Naive thymus-derived CD8-positive, alpha-beta T cell (primary cell): ENCODE measurements at regions not wholly inside any gene's neighbourhood (a gene's known extent, or its start where the extent isn't known, plus 50 kb on each side); places are given as distances from the start of the nearest gene placed in this dataset.

Experiments used
- ATAC-seq, 2 donors: fragments of 150-1000 bp; cut with Tn5 transposase in 1 of 2; sonication (Bioruptor Pico), chemical (Tn5 transposase) in 1 of 2; 1 replicate in 1 of 2; 2 replicates in 1 of 2; pipeline ENCODE4 v1.10.0; 2021; ENCODE audit warnings: mild to moderate bottlenecking in 2 of 2, moderate library complexity in 2 of 2
- POLR2A ChIA-PET: fragments of 350-600 bp; sonication (Branson Sonifier 250); formaldehyde crosslinking; loops from one replicate; lab custom pipeline; 2021; ENCODE audit warnings: antibody characterized with exemption; lab: Charles Lee
- DNase-seq, 10 donors: peaks; one replicate each; pipeline versions ENCODE4 v3.0.0 to v3.0.0-alpha.2; 2020 to 2022
- H3K27ac Mint-ChIP-seq, 10 donors: one replicate each; pipeline ENCODE4 v1.8.0; 2020 to 2022; ENCODE audit warnings: mild to moderate bottlenecking in 10 of 10, mixed read lengths in 10 of 10, moderate library complexity in 4 of 10, inconsistent platforms in 1 of 10
- H3K27me3 Mint-ChIP-seq, 5 donors: one replicate each; pipeline ENCODE4 v1.8.0; 2021 to 2022; ENCODE audit warnings: mixed read lengths in 5 of 5
- H3K36me3 Mint-ChIP-seq, 3 donors: one replicate each; pipeline ENCODE4 v1.8.0; 2020 to 2022; ENCODE audit warnings: mixed read lengths in 3 of 3, mild to moderate bottlenecking in 2 of 3, inconsistent platforms in 1 of 3
- H3K4me1 Mint-ChIP-seq, 4 donors: one replicate each; pipeline ENCODE4 v1.8.0; 2021 to 2022; ENCODE audit warnings: mixed read lengths in 4 of 4
- H3K4me3 Mint-ChIP-seq, 10 donors: one replicate each; pipeline ENCODE4 v1.8.0; 2020 to 2022; ENCODE audit warnings: mild to moderate bottlenecking in 10 of 10, mixed read lengths in 10 of 10, moderate library complexity in 6 of 10, inconsistent platforms in 1 of 10
- H3K9me3 Mint-ChIP-seq, 9 donors: one replicate each; pipeline ENCODE4 v1.8.0; 2020 to 2022; ENCODE audit warnings: mixed read lengths in 9 of 9, mild to moderate bottlenecking in 3 of 9, inconsistent platforms in 1 of 9, moderate library complexity in 1 of 9

DNA sequence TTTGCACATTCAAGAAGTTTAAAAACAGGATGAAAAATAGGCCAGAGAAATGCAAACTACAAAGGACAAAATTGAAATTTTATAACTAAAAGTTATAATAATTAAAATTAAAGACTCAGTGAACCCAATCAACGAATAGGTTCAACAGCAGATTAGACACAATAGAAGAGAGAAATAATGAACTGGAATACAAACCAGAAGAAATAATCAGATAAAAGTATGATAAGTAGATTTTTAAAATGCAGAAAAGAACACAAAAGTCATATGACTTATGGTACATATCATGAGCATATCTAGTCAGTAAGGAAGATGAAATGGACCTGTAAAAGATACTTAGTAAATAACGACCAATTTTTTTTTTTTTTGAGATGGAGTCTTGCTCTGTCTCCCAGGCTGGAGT, 108.1 kb upstream of the COG2 start:
- ATAC-seq: no peak
- Mint-ChIP-seq H3K27me3 (peaks cover 12 to 38% (median 26%) of the 10 kb centered on the region in 5 donors), H3K4me3 (no peak overlapping the region), H3K36me3 (peaks cover 0 to 13% (median 0%) of the 10 kb centered on the region in 3 donors), H3K27ac (no peak overlapping the region), H3K9me3 (peaks cover 0 to 29% (median 16%) of the 10 kb centered on the region in 9 donors), H3K4me1 (no peaks in the 10 kb centered on the region)
- DNase-seq: no peak
- POLR2A ChIA-PET: no interaction called here

DNA sequence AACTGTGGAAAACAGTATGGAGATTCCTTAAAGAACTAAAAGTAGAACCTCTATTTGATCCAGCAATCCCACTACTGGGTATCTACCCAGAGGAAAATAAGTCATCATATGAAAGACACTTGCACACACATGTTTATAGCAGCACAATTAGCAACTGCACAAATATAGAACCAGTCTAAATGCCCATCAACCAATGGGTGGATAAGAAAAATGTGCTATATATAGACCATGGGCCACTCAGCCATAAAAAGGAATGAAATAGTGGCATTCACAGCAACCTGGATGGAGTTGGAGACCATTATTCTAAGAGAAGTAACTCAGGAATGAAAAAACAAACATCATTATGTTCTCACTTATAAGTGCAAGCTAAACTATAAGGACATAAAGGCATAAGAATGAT, 105.0 kb upstream of the PGBD5 start:
- H3K36me3 Mint-ChIP-seq: peaks cover 0 to 25% (median 2%) of the 10 kb centered on the region in 3 donors

DNA sequence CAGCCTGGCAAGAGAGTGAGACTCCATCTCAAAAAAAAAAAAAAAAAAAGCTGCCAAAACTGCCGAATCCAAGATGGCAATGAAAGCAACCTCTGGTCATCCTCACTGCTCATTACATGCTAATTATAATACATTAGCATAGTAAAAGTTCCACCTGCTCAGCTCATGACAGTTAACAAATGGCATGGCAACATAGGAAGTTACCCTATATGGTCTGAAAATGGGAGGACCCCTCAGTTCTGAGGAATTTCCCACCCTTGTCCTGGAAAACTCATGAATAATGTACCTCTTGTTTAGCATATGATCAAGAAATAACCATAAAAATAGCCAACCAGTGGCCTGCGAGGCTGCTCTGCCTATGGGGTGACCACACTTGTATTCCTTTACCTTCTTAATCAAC, 93.1 kb upstream of the PGBD5 start:
- H3K4me1 Mint-ChIP-seq: no peaks in the 10 kb centered on the region
- H3K9me3 Mint-ChIP-seq: peaks cover 0 to 5% (median 0%) of the 10 kb centered on the region in 9 donors
- H3K27me3 Mint-ChIP-seq: peaks cover 18 to 36% (median 22%) of the 10 kb centered on the region in 5 donors
- ATAC-seq: no peak
- no peak overlapping the region for H3K4me3 Mint-ChIP-seq
- H3K27ac Mint-ChIP-seq: no peak overlapping the region
- DNase-seq: no peak
- no peaks in the 10 kb centered on the region for H3K36me3 Mint-ChIP-seq
- POLR2A ChIA-PET: no interaction called here

More for the DNA sequence above, 105.0 kb upstream of the PGBD5 start:
- H3K27me3 Mint-ChIP-seq: peaks cover 18 to 29% (median 23%) of the 10 kb centered on the region in 5 donors
- H3K27ac Mint-ChIP-seq: no peak overlapping the region
- no peak overlapping the region for H3K4me3 Mint-ChIP-seq
- POLR2A ChIA-PET: no interaction called here
- ATAC-seq (no peak), DNase-seq (no peak)
- H3K4me1 Mint-ChIP-seq: no peaks in the 10 kb centered on the region
- H3K9me3 Mint-ChIP-seq: peaks cover 0 to 31% (median 17%) of the 10 kb centered on the region in 9 donors

DNA sequence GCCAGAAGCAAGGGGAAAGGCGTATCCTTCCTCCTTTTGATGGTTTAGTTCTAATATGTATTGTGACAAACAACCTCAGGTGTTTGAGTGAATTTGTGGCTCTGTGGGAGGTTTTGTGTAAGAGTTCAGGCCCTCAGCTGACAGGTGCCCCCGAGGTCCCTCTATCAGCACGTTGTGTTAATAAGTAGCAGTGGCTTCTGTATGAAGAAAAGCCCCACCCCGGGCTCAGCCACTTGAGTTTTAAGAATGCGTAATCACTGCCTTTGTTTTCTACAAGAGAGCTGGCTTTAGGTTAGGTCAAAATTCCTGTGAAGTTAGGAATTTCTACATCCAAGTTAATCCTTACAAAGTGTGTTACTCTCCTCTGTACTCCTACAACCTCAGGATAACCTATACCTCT, 92.4 kb upstream of the PGBD5 start:
- H3K4me1 Mint-ChIP-seq: no peaks in the 10 kb centered on the region
- H3K9me3 Mint-ChIP-seq: peaks cover 0 to 2% (median 0%) of the 10 kb centered on the region in 9 donors
- no peak overlapping the region for H3K4me3 Mint-ChIP-seq
- ATAC-seq (no peak), DNase-seq (no peak)
- no peaks in the 10 kb centered on the region for H3K36me3 Mint-ChIP-seq
- H3K27ac Mint-ChIP-seq: no peak overlapping the region
- H3K27me3 Mint-ChIP-seq: peaks cover 12 to 36% (median 21%) of the 10 kb centered on the region in 5 donors
- POLR2A ChIA-PET: no interaction called here

DNA sequence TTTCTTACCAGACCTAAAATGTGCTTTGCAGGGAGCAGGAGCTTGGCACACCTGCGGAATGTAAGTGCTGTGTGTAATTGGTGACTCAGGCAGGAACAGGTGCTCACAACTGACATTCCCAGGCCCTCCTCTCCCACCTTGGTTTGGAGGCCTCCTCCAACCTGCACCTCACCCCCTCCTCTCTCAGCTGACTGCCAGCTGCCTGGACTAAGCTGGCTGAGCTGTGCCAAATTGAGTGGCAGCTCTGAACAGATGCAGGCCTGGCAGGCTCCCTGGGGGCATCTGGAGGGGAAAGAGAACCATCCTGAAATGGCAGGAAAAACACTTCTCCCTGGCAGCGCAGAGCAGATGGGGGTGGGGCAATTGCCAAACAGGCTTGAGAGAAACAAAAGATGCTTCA, 91.7 kb upstream of the PGBD5 start:
- Mint-ChIP-seq H3K4me3 (no peak overlapping the region), H3K36me3 (no peaks in the 10 kb centered on the region)
- no peak for DNase-seq

DNA sequence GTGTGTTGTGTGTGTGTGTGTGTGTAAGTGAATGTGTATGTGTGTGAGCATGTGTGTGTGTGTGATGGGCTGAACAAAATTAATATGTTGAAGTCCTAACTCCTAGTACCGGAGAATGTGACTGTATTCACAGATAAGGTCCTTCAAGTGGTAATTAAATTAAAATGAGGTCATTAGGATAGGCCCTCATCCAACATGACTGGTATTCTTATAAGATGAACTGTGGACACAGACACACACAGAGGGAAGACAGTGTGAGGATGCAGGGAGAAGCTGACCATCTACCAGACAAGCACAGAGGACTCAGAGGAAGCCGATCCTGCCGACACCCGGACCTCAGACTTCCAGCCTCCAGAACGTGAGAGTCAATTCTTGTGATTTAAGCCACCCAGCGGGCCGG, 91.2 kb upstream of the PGBD5 start:
- Mint-ChIP-seq H3K27me3 (peaks cover 20 to 45% (median 23%) of the 10 kb centered on the region in 5 donors), H3K9me3 (peaks cover 0 to 2% (median 0%) of the 10 kb centered on the region in 9 donors), H3K36me3 (no peaks in the 10 kb centered on the region), H3K27ac (peak overlapping the region in 1 of 10 donors; percentile 20), H3K4me3 (no peak overlapping the region), H3K4me1 (no peaks in the 10 kb centered on the region)
- ATAC-seq (no peak), DNase-seq (no peak)
- POLR2A ChIA-PET: no interaction called here

More for the DNA sequence above, 91.7 kb upstream of the PGBD5 start:
- no peak overlapping the region for H3K27ac Mint-ChIP-seq
- H3K4me1 Mint-ChIP-seq: no peaks in the 10 kb centered on the region
- H3K27me3 Mint-ChIP-seq: peaks cover 20 to 41% (median 21%) of the 10 kb centered on the region in 5 donors
- ATAC-seq: no peak
- peaks cover 0 to 2% (median 0%) of the 10 kb centered on the region in 9 donors for H3K9me3 Mint-ChIP-seq
- POLR2A ChIA-PET: no interaction called here

DNA sequence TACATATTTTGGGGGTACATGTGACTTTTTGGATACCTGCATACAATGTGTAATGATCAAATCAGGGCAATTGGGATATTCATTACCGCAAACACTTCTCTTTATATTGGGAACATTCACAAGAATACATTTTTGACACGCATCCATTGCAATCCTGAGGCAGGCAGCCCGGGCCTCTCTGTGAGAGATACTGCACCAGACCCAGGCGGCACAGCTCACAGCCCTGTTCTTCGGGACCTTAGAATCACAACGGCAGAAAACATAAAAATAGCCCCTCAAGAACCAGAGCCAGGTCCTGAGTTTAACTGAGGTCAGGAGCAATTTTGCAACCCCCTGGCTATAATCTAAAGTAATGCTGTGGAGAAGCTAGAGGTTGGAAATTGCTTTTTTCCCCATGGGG, 90.8 kb upstream of the PGBD5 start:
- H3K4me1 Mint-ChIP-seq: no peaks in the 10 kb centered on the region
- H3K36me3 Mint-ChIP-seq: no peaks in the 10 kb centered on the region
- ATAC-seq (no peak), DNase-seq (no peak)
- H3K27me3 Mint-ChIP-seq: peaks cover 20 to 45% (median 23%) of the 10 kb centered on the region in 5 donors
- no peak overlapping the region for H3K4me3 Mint-ChIP-seq
- H3K27ac Mint-ChIP-seq: no peak overlapping the region
- peaks cover 0 to 2% (median 0%) of the 10 kb centered on the region in 9 donors for H3K9me3 Mint-ChIP-seq
- POLR2A ChIA-PET: no interaction called here

DNA sequence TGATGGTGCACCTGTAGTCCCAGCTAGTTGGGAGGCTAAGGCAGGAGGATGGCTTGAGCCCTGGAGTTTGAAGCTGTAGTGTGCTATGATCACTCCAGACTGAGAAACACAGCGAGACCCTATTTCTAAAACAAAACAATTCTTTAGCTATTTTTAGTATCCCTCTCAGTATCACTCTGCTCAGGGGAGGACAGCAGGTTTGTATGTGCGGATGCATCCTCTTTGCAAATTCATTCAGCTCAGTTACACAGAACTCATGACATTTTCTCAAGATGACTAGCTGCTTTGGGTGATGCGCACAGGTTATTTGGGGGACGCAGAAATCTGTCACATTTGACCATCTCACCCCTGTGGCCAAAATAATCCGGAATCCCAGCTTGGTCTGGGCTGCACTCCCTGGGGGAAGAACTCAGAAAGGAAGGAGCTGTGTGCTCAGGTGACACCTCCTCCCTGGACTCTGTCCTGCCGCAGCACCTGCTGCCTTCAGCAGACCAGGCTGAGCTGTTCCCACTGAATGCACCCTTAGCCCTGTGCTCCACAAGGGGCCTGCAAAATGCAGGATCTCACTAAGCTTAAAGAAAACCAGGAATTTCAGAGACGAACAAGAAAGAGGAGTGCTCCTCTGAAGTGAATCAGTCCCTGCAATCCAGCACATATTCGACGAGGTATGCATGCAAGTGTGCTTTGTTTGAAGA, 89.5 kb upstream of the PGBD5 start:
- H3K27me3 Mint-ChIP-seq: peaks cover 16 to 45% (median 23%) of the 10 kb centered on the region in 5 donors
- no peak overlapping the region for H3K27ac Mint-ChIP-seq
- DNase-seq: no peak
- ATAC-seq: no peak
- H3K9me3 Mint-ChIP-seq: peaks cover 0 to 2% (median 0%) of the 10 kb centered on the region in 9 donors
- no peaks in the 10 kb centered on the region for H3K4me1 Mint-ChIP-seq
- no peaks in the 10 kb centered on the region for H3K36me3 Mint-ChIP-seq
- no peak overlapping the region for H3K4me3 Mint-ChIP-seq
- POLR2A ChIA-PET: no interaction called here

DNA sequence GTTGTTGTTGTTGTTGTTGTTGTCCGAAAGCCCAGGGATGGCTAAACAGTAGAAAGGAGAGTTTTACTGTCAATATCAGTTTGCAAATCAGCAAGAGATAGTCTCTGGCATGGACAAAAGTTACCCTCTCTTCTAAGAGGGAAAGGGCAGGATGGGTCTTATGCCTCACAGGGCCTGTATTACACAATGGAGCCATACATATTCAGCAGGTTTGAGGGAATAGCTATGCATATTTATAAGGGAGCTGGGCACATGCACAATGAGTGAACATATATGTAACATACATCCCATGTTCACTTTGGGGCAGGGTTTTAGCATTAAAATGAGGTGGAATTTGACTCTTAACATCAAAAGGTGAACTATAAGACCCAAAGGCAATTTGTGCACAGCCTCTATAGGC, 84.4 kb upstream of the PGBD5 start:
- ATAC-seq (no peak), DNase-seq (no peak)
- Mint-ChIP-seq H3K36me3 (no peaks in the 10 kb centered on the region), H3K9me3 (no peaks in the 10 kb centered on the region), H3K4me3 (no peak overlapping the region), H3K4me1 (peaks cover 7 to 12% (median 8%) of the 10 kb centered on the region in 4 donors), H3K27me3 (peaks cover 6 to 51% (median 24%) of the 10 kb centered on the region in 5 donors), H3K27ac (no peak overlapping the region)
- POLR2A ChIA-PET: no interaction called here

DNA sequence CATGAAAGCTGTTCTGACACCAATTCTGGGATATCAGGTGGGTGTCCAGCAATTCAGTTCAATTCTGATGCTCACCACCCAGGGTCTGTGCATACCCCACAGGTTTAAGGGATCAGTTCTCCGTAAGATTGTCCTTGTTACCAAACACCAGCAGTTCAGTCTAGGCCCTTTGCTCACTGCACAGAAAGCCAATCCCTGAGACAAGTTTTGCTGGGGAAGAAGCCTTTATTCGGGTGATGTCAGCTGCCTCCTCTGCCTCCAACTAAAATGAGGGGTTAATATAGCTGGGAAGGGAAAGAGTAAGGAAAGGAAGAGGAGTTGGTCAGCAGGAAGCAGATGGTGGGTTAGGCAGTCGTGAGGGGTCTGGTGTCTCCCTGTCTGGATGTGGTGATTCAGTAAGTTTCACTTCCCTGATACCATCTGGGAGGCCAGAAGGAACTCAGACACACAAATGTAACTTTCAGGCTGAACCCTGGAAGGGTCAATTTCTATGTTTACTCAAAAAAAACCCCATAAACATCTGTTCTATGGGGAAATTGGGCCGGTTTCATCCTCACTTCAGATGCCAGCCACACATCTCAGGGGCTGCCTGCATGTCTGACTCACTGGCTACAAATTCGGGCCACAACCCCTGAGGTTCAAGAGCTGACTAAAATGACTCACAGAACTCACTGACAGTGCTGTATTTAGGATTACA, 83.3 kb upstream of the PGBD5 start:
- Mint-ChIP-seq H3K4me1 (peaks cover 7 to 12% (median 8%) of the 10 kb centered on the region in 4 donors), H3K27ac (no peak overlapping the region), H3K4me3 (no peak overlapping the region), H3K9me3 (no peaks in the 10 kb centered on the region), H3K27me3 (peaks cover 4 to 48% (median 24%) of the 10 kb centered on the region in 5 donors), H3K36me3 (no peaks in the 10 kb centered on the region)
- POLR2A ChIA-PET: no interaction called here
- ATAC-seq (no peak), DNase-seq (no peak)

DNA sequence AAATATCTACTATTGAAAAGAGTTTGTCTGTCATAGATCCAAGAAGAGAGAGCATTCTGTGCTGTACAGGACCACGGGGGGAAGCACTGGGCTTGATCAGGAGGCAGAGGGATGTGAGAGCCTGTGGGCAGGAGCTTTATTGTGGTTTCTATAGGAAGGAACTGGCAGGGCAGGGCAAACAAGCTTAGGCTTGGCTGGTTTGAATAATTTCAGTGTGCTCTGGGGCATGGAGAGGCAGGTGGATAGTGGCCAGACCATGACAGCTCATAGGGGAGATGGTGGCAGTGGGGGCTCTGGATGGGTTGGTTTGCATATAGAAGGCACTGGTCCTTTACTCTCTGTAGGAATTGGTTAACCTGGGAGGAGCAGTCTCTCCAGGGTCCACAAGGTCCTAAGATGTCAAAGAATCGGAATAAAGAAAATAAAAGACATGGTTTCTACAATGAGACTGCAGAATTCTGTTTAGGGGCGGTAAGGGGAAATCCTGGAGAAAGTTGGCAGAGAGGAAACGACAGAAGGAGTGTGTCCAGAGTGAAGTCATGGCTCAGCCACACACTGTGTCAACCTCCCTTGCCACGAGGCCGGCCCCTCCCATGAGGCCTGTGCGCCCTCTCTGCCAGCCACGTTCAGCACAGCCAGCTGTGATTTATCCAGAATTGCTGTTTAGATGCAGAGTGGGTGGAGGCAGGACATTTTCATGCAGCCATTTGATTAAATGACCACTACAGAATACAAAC, 81.7 kb upstream of the PGBD5 start:
- no peak for ATAC-seq
- no peak overlapping the region for H3K27ac Mint-ChIP-seq
- H3K27me3 Mint-ChIP-seq: peaks cover 1 to 32% (median 16%) of the 10 kb centered on the region in 5 donors
- no peaks in the 10 kb centered on the region for H3K36me3 Mint-ChIP-seq
- H3K9me3 Mint-ChIP-seq: no peaks in the 10 kb centered on the region
- H3K4me1 Mint-ChIP-seq: peaks cover 7 to 12% (median 8%) of the 10 kb centered on the region in 4 donors
- DNase-seq: no peak
- H3K4me3 Mint-ChIP-seq: no peak overlapping the region
- POLR2A ChIA-PET: no interaction called here

DNA sequence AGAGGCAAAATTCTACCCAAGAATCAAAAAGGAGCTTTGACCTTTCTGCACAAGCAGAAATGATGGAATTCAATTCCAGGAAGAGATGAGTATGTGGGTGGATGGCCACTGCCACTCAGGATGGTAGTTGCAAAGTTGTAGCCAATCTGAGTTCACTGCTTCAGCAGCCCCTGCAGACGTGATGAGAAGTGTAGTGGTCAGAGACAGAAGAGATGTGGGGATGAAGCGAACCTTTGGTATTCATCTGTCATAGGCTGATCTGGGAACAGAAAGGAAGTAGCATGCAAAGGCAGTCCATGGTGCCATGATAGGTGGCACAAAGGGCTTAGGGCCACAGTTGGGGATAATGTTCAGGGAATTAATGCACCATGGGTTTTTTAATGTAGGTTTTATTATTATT, 81.1 kb upstream of the PGBD5 start:
- H3K36me3 Mint-ChIP-seq: no peaks in the 10 kb centered on the region
- peaks cover 1 to 27% (median 14%) of the 10 kb centered on the region in 5 donors for H3K27me3 Mint-ChIP-seq
- POLR2A ChIA-PET: no interaction called here
- H3K4me1 Mint-ChIP-seq: peaks cover 7 to 12% (median 8%) of the 10 kb centered on the region in 4 donors
- H3K9me3 Mint-ChIP-seq: no peaks in the 10 kb centered on the region
- DNase-seq (no peak), ATAC-seq (no peak)
- no peak overlapping the region for H3K4me3 Mint-ChIP-seq
- H3K27ac Mint-ChIP-seq: no peak overlapping the region

DNA sequence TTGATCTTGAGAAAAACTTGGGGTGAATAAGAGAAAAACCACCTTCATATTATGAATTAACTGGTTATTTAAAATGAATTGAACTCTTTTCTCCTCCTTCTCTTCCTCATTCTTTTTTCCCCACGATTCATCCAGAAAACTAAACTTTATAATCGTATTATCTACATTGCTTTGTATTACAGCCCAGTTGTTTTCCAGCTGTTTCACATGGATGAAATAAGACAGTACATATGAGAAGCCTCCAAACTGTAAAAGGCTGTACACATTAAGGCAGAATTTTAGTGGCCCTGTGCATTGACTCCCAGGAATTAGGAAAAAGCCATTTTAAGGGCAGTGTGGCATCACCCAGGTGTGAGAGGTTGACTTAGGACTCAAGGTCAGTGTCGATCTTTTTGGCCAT, 80.3 kb upstream of the PGBD5 start:
- Mint-ChIP-seq H3K27ac (no peak overlapping the region), H3K4me3 (no peak overlapping the region), H3K4me1 (peaks cover 7 to 12% (median 8%) of the 10 kb centered on the region in 4 donors), H3K27me3 (peaks cover 1 to 27% (median 14%) of the 10 kb centered on the region in 5 donors), H3K36me3 (no peaks in the 10 kb centered on the region), H3K9me3 (no peaks in the 10 kb centered on the region)
- ATAC-seq (no peak), DNase-seq (no peak)
- POLR2A ChIA-PET: no interaction called here
